ENCODE measurements at regions not wholly inside any gene's neighbourhood (a gene's known extent, or its start where the extent isn't known, plus 50 kb on each side); places are given as distances from the start of the nearest gene placed in this dataset.
"Not testable (repeated sequence)": the region's sequence is repeated elsewhere in the genome, so short reads cannot be mapped to it uniquely, and the experiment has no call there.

GRCh38 chr16:54985156-54985555, 54.5 kb downstream of the IRX5 start:
- DNase-seq (ENCODE audit: low read depth), result no peak
- TF ChIP-seq CTCF (conservative IDR thresholded peaks at IDR 0.05; ENCODE audit: control insufficient read depth, insufficient read depth, low read depth, low read length), result no peak
- no peak overlapping the region for H3K4me3 ChIP-seq (ENCODE audit: control insufficient read depth, low read depth, low read length)

GRCh38 chr16:54985668-54986067, 55.0 kb downstream of the IRX5 start:
- no peak overlapping the region for H3K4me3 ChIP-seq (ENCODE audit: control insufficient read depth, low read depth, low read length)
- DNase-seq (ENCODE audit: low read depth), result no peak
- TF ChIP-seq CTCF (conservative IDR thresholded peaks at IDR 0.05; ENCODE audit: control insufficient read depth, insufficient read depth, low read depth, low read length), result no peak

DNA sequence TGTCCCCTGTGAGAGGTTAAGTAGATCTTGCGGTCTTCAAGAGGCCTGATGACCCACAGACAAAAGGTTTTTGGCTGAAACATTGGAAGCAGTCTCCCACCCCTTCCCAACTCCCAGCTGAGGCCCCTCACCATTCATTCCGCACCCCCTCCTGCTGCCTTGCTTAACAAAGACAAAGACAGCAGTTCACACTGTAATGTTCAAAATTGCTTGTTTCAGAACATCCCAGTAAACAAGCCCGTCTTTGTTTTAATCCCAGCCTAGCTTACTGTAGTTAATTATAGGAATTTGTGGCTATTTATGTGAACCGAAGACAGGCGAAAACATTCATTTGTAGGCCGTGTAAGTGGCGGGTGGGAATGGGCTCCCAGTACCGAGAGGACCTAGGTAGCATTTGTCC, 55.7 kb downstream of the IRX5 start:
- TF ChIP-seq CTCF (conservative IDR thresholded peaks at IDR 0.05; ENCODE audit: control insufficient read depth, insufficient read depth, low read depth, low read length), result no peak
- no peak overlapping the region for H3K4me3 ChIP-seq (ENCODE audit: control insufficient read depth, low read depth, low read length)
- no peak for DNase-seq (ENCODE audit: low read depth)

DNA sequence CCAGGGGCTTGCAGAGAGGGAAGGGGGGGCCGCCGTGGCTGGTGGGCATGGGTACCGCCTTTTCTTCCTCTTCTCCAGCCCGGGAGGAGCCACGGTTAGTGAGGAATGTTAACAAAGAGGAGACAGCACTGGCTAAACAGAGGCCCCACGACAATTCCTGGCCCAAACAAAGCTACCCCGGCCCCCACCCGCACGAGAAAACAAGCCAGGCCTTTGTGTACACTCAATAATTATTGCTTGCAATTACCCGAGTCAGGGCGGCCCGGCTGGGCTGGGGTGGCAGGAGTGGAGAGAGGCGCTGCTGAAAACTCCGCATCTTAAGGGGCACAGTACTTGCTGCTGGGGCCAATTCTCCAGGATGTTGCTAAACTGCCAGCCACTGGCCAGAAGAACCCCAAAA, 56.4 kb downstream of the IRX5 start:
- H3K4me3 ChIP-seq (ENCODE audit: control insufficient read depth, low read depth, low read length), result no peak overlapping the region
- no peak for DNase-seq (ENCODE audit: low read depth)
- TF ChIP-seq CTCF (conservative IDR thresholded peaks at IDR 0.05; ENCODE audit: control insufficient read depth, insufficient read depth, low read depth, low read length), result no peak

DNA sequence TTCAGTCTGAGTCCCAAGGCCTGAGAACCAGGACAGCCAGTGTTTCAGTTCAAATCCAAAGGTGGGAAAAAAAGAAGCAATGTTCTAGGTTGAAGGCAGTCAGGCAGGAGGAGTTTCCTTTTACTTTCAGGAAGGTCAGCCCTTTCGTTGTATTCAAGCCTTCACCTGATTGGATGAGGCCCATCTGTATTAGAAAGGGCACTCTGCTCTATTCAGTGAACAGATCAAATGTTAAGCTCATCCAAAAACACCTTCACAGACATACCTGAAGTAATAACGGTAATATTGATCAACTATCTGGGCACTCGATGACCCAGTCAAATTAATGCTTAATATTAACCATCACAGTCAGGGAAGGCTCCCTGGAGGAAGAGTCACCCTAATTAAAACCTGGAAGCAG, 60.9 kb downstream of the IRX5 start:
- no peak for DNase-seq (ENCODE audit: low read depth)
- H3K4me3 ChIP-seq (ENCODE audit: control insufficient read depth, low read depth, low read length), result no peak overlapping the region
- no peak for TF ChIP-seq CTCF (conservative IDR thresholded peaks at IDR 0.05; ENCODE audit: control insufficient read depth, insufficient read depth, low read depth, low read length)

DNA sequence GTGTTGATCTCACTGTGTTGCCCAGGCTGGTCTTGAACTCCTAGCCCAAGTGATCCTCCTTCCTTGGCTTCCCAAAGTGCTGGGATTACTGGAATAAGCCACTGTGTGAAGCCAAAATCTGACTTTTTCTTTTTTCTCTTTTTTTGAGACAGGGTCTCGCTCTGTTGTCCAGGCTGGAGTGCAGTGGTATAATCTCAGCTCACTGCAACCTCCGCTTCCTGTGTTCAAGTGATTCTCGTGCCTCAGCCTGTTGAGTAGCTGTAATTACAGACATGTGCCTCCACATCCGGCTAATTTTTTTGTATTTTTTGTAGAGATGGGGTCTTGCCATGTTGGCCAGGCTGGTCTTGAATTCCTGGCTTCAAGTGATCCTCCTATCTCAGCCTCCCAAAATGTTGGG, 61.3 kb downstream of the IRX5 start:
- not testable (repeated sequence) for DNase-seq (ENCODE audit: low read depth); H3K4me3 ChIP-seq (ENCODE audit: control insufficient read depth, low read depth, low read length)

DNA sequence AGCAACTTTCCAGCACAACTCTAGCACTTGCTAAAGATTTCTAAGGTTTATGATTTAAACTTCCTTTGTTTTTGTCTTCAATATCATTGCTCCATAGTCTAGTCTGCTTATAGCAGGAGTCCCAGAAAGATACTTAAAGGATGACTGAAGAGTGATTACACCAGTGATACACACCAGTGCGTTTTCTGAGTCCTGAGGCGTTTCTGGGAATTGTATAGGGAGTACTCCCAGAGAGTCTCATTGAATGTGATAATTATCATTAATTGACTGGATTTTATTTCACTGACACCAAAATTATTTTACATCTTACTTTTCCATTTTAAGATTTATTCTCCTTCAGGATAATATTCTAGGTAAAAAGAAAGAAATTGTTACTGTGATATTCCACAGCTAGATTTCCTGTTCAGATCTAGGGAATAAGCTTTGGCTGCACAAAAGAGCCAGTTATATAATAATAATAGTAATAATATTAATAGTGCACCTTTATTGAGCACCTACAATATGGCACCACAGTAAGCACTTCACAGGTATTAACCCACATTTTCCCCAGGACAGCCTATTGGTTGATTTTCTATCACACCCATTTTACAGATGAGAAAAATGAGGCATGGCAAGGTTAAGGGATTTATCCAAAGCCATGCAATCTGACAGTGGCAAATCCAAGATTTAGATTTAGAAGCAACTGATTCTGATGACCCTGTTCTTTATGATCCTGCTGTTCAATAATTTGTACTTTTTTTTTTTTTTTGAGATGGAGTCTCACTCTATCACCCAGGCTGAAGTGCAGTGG, 62.6 kb downstream of the IRX5 start:
- no peak for DNase-seq (ENCODE audit: low read depth)
- no peak overlapping the region for H3K4me3 ChIP-seq (ENCODE audit: control insufficient read depth, low read depth, low read length)

More for the DNA sequence above, 62.6 kb downstream of the IRX5 start:
- TF ChIP-seq CTCF (conservative IDR thresholded peaks at IDR 0.05; ENCODE audit: control insufficient read depth, insufficient read depth, low read depth, low read length), result no peak
